ENCODE measurements at regions not wholly inside any gene's neighbourhood (a gene's known extent, or its start where the extent isn't known, plus 50 kb on each side); places are given as distances from the start of the nearest gene placed in this dataset.

- H2AFZ ChIP-seq (replicated peaks; ENCODE audit: low read length, poor library complexity), result no peak overlapping the region
- H3K4me2 ChIP-seq (ENCODE audit: low read depth, low read length), result no peak overlapping the region
- no peak overlapping the region for H4K5ac ChIP-seq (ENCODE audit: low read depth, low read length)
- H3K27ac ChIP-seq (ENCODE audit: insufficient read depth, low read length), result no peak overlapping the region
- H3K9me1 ChIP-seq (ENCODE audit: insufficient read depth, low read length), result no peaks in the 10 kb centered on the region
- dilution Hi-C loops (cut with HindIII; ENCODE audit: low sequenced_read_pairs, unreplicated experiment) (no loop called here), in situ Hi-C loops (cut with MboI; ENCODE audit: low sequenced_read_pairs) (no loop called here), intact Hi-C loops (cut with micrococcal nuclease) (no loop called here)
- ATAC-seq (ENCODE audit: low read depth) (no peak), DNase-seq (no peak)
- H3K79me1 ChIP-seq (ENCODE audit: low read depth in 1 of 2, low read length in 2 of 2), result no peaks in the 10 kb centered on the region
- H4K8ac ChIP-seq (ENCODE audit: low read depth in 2 of 2, low read length in 2 of 2), result no peak overlapping the region
- POLR2A ChIA-PET (ENCODE audit: unreplicated experiment), result no interaction called here
- no peaks in the 10 kb centered on the region for H4K20me1 ChIP-seq (ENCODE audit: insufficient read depth, low read length)
- no peaks in the 10 kb centered on the region for H3K4me1 ChIP-seq (ENCODE audit: control insufficient read depth, insufficient read depth, low read length)
- no peaks in the 10 kb centered on the region for H3K36me3 ChIP-seq (ENCODE audit: control insufficient read depth, insufficient read depth, low read length)
- H2BK15ac ChIP-seq (ENCODE audit: low read depth, low read length), result no peak overlapping the region
- H3K9me3 ChIP-seq (ENCODE audit: control insufficient read depth, insufficient read depth, low read length), result no peaks in the 10 kb centered on the region
- H2BK5ac ChIP-seq (ENCODE audit: low read depth, low read length, poor library complexity, severe bottlenecking), result no peak overlapping the region
- H2BK120ac ChIP-seq (ENCODE audit: low read depth, low read length), result no peak overlapping the region
- no peak overlapping the region for H3K14ac ChIP-seq (replicated peaks; ENCODE audit: low read depth, low read length)
- no peak overlapping the region for H4K91ac ChIP-seq (ENCODE audit: insufficient read depth, low read depth, low read length)
- no peak overlapping the region for H3K56ac ChIP-seq (ENCODE audit: extremely low read depth, insufficient read depth, low read length)
- CTCF ChIA-PET, result no interaction called here
- no peak overlapping the region for H3K9ac ChIP-seq (ENCODE audit: low read depth, low read length)
- no TSS peak for BruUV-seq (replicated peaks)
- H2BK20ac ChIP-seq (ENCODE audit: low read depth, low read length), result no peak overlapping the region
- H2AK5ac ChIP-seq (ENCODE audit: low read depth, low read length), result no peak overlapping the region
- no peak overlapping the region for H3K18ac ChIP-seq (ENCODE audit: low read depth, low read length)
- no peaks in the 10 kb centered on the region for H3K27me3 ChIP-seq (ENCODE audit: control insufficient read depth, insufficient read depth, low read length)
- WGBS, 2 experiments (ENCODE audit: extremely low coverage in 2 of 2, insufficient read length in 1 of 2), result no CpG with 5 or more reads among the region's 3 CpGs
- H3K4ac ChIP-seq (ENCODE audit: low read depth, low read length), result no peak overlapping the region
- no peak overlapping the region for H2AK9ac ChIP-seq (replicated peaks; ENCODE audit: low read depth, low read length, poor library complexity)
- no peak overlapping the region for H3K4me3 ChIP-seq (ENCODE audit: insufficient read depth, low read depth, low read length)
- no peak for TF ChIP-seq MXI1 (IDR thresholded peaks at IDR 0.05; ENCODE audit: borderline replicate concordance, low read depth, low read length)
- TF ChIP-seq, protein P1, sequence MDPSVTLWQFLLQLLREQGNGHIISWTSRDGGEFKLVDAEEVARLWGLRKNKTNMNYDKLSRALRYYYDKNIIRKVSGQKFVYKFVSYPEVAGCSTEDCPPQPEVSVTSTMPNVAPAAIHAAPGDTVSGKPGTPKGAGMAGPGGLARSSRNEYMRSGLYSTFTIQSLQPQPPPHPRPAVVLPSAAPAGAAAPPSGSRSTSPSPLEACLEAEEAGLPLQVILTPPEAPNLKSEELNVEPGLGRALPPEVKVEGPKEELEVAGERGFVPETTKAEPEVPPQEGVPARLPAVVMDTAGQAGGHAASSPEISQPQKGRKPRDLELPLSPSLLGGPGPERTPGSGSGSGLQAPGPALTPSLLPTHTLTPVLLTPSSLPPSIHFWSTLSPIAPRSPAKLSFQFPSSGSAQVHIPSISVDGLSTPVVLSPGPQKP (IDR thresholded peaks at IDR 0.05; ENCODE audit: borderline replicate concordance, low read depth, low read length), result no peak
- no peak for TF ChIP-seq CHD1 (IDR thresholded peaks at IDR 0.05; ENCODE audit: low read depth, low read length)
- TF ChIP-seq POLR2A (IDR thresholded peaks at IDR 0.05; ENCODE audit: low read depth, low read length), result no peak
- no peak for TF ChIP-seq BHLHE40 (IDR thresholded peaks at IDR 0.05; ENCODE audit: low read depth, low read length)
- no peak for TF ChIP-seq USF2 (IDR thresholded peaks at IDR 0.05; ENCODE audit: low read depth, low read length)
- no peak for TF ChIP-seq CEBPB (IDR thresholded peaks at IDR 0.05; ENCODE audit: low read depth, low read length)
- no peak for TF ChIP-seq RCOR1 (IDR thresholded peaks at IDR 0.05; ENCODE audit: insufficient replicate concordance, low read length)
- TF ChIP-seq RAD21 (IDR thresholded peaks at IDR 0.05; ENCODE audit: low read length), result no peak
- TF ChIP-seq, protein P2, sequence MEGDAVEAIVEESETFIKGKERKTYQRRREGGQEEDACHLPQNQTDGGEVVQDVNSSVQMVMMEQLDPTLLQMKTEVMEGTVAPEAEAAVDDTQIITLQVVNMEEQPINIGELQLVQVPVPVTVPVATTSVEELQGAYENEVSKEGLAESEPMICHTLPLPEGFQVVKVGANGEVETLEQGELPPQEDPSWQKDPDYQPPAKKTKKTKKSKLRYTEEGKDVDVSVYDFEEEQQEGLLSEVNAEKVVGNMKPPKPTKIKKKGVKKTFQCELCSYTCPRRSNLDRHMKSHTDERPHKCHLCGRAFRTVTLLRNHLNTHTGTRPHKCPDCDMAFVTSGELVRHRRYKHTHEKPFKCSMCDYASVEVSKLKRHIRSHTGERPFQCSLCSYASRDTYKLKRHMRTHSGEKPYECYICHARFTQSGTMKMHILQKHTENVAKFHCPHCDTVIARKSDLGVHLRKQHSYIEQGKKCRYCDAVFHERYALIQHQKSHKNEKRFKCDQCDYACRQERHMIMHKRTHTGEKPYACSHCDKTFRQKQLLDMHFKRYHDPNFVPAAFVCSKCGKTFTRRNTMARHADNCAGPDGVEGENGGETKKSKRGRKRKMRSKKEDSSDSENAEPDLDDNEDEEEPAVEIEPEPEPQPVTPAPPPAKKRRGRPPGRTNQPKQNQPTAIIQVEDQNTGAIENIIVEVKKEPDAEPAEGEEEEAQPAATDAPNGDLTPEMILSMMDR (conservative IDR thresholded peaks at IDR 0.05; ENCODE audit: low read depth, low read length), result no peak
- H3K23ac ChIP-seq (ENCODE audit: low read depth, low read length), result no peak overlapping the region
These were observed 56.8 kb upstream of the HS3ST2 start for GRCh38 chr16:22757202-22757601.
